ENCODE measurements at regions not wholly inside any gene's neighbourhood (a gene's known extent, or its start where the extent isn't known, plus 50 kb on each side); places are given as distances from the start of the nearest gene placed in this dataset.

- TF ChIP-seq ARNT (IDR thresholded peaks at IDR 0.05): no peak
- TF ChIP-seq REST (IDR thresholded peaks at IDR 0.05; ENCODE audit: borderline replicate concordance): peak; percentile 85
- TF ChIP-seq REST (CRISPR knock-in tag; IDR thresholded peaks at IDR 0.05; ENCODE audit: low read depth): no peak
- TF ChIP-seq TCF7 (IDR thresholded peaks at IDR 0.05; ENCODE audit: borderline replicate concordance): no peak
- no peak for TF ChIP-seq STAG1 (CRISPR knock-in tag; IDR thresholded peaks at IDR 0.05; ENCODE audit: borderline replicate concordance)
- no peak for TF ChIP-seq TAF15 (IDR thresholded peaks at IDR 0.05; ENCODE audit: low read depth, low read length)
- TF ChIP-seq ETV5 (CRISPR knock-in tag; IDR thresholded peaks at IDR 0.05; ENCODE audit: low read depth): peak; percentile 43; the same call in 1 of the 2 replicates
- TF ChIP-seq CHCHD3 (CRISPR knock-in tag; IDR thresholded peaks at IDR 0.05): no peak
- no peak for TF ChIP-seq ZNF239 (CRISPR knock-in tag; IDR thresholded peaks at IDR 0.05)
- peak; percentile 52 for TF ChIP-seq FOS (IDR thresholded peaks at IDR 0.05; ENCODE audit: extremely low read depth, insufficient read length)
- no peak for TF ChIP-seq CAMTA2 (CRISPR knock-in tag; conservative IDR thresholded peaks at IDR 0.05)
- no peak for TF ChIP-seq PHF21A (IDR thresholded peaks at IDR 0.05; ENCODE audit: borderline replicate concordance, low read depth)
- no peak for TF ChIP-seq ZNF584 (CRISPR knock-in tag; IDR thresholded peaks at IDR 0.05; ENCODE audit: low read depth)
- TF ChIP-seq KLF6 (CRISPR knock-in tag; IDR thresholded peaks at IDR 0.05; ENCODE audit: borderline replicate concordance): no peak
- TF ChIP-seq ELK1 (CRISPR knock-in tag; IDR thresholded peaks at IDR 0.05): no peak
- no peak for TF ChIP-seq POLR2H (tag; IDR thresholded peaks at IDR 0.05; ENCODE audit: low read depth)
- TF ChIP-seq ZNF395 (CRISPR knock-in tag; IDR thresholded peaks at IDR 0.05): peak; percentile 41; the same call in 1 of the 2 replicates
These were observed 62.6 kb upstream of the PTPRJ start (continued) for GRCh38 chr11:47917599-47918369.

Data from K562 (cell line).